Skeletal muscle satellite cell (primary cell): ENCODE measurements at regions not wholly inside any gene's neighbourhood (a gene's known extent, or its start where the extent isn't known, plus 50 kb on each side); places are given as distances from the start of the nearest gene placed in this dataset.
"Not testable (repeated sequence)": the region's sequence is repeated elsewhere in the genome, so short reads cannot be mapped to it uniquely, and the experiment has no call there.

Source experiments
- H3K27me3 ChIP-seq: 2 replicates; pipeline ENCODE4 v1.7.0; 2013; ENCODE audit warnings: low read length; ENCODE audit not compliant: control insufficient read depth, insufficient read depth
- H3K36me3 ChIP-seq: 2 replicates; pipeline ENCODE4 v1.7.0; 2013; ENCODE audit warnings: mild to moderate bottlenecking, control low read depth, low read length; ENCODE audit not compliant: insufficient read depth
- H3K4me1 ChIP-seq: 2 replicates; pipeline ENCODE4 v1.7.0; 2013; ENCODE audit warnings: low read length; ENCODE audit not compliant: control insufficient read depth, insufficient read depth
- H3K4me2 ChIP-seq: 2 replicates; pipeline ENCODE4 v1.7.0; 2013; ENCODE audit warnings: mild to moderate bottlenecking, low read length
- H3K4me3 ChIP-seq: 2 replicates; pipeline ENCODE4 v1.7.0; 2013; ENCODE audit warnings: low read length
- H3K9ac ChIP-seq: 2 replicates; pipeline ENCODE4 v1.7.0; 2013; ENCODE audit warnings: mild to moderate bottlenecking, low read depth, low read length, moderate library complexity
- H3K9me3 ChIP-seq: replicated peaks from 2 replicates; pipeline ENCODE4 v1.7.0; 2013; ENCODE audit warnings: mild to moderate bottlenecking, control low read depth, low read length

DNA sequence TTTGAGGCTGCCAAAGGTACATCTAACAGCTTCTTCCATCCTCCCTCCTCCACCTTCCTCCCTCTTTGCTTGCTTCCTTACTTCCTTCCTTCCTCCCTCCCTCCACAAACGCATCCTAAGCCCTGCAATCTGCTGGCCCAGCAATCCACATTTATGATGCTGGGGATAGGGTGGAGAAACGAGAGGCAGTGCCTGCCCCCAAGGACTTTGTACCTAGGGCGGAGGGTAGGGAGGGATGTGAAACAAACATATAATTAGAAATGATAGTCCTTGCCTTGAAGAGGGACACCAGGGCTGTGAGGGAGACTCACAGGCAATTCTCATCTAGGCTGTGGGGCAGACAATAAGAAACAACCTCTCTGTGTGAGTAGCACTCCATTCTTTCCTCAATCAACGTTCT is 188.3 kb downstream of the ANKRD30B start:
- H3K36me3 ChIP-seq, result no peaks in the 10 kb centered on the region
- H3K9ac ChIP-seq, result no peak overlapping the region
- no peaks in the 10 kb centered on the region for H3K4me1 ChIP-seq
- H3K9me3 ChIP-seq, result no peaks in the 10 kb centered on the region
- no peak overlapping the region for H3K4me2 ChIP-seq
- H3K27me3 ChIP-seq, result no peaks in the 10 kb centered on the region
- H3K4me3 ChIP-seq, result no peak overlapping the region

DNA sequence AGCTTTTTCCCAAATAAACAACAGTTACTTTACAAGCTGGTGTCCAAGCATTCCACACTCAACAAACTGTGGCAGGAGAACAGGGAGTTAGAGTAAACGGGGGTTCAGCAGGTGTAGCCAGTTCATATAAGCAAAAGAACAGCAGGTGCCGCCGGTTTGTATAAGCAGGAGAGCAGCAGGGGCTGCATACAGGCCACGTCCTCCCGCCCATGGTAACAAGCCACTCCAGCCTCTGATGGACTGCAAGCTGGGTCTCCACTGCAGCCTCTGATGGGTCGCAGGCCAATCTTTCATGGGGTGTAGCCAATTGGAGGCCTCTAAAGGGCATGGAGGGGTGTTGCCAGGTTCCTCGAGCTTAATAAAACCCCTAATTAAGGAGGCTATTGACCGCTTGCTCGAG is 189.3 kb downstream of the ANKRD30B start:
- Histone ChIP-seq H3K4me1 (no peaks in the 10 kb centered on the region), H3K4me3 (no peak overlapping the region), H3K36me3 (no peaks in the 10 kb centered on the region), H3K4me2 (no peak overlapping the region), H3K9me3 (no peaks in the 10 kb centered on the region), H3K9ac (no peak overlapping the region), H3K27me3 (no peaks in the 10 kb centered on the region)

DNA sequence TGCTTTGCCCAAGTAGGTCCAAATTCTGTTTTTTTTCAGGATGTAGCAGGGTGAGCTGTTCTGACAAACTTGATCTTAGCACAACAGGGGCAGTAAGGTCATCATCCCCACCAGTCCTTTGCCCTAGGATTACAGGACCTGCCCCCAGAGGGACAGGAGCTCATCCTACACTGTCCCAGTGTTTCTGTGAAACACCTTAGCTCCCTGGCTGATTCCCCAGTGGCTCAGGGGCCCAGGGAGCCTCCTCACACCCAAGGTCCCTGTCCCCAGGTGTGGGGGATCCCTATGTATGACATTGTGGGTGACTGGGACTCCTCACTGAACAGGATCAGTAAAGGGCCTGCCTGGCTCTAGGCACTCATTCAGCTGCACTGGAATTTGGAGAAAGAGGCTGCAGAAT is 191.2 kb downstream of the ANKRD30B start:
- Histone ChIP-seq H3K9me3 (no peaks in the 10 kb centered on the region), H3K9ac (no peak overlapping the region), H3K4me3 (no peak overlapping the region), H3K4me1 (no peaks in the 10 kb centered on the region), H3K4me2 (no peak overlapping the region), H3K36me3 (no peaks in the 10 kb centered on the region), H3K27me3 (no peaks in the 10 kb centered on the region)

- not testable (repeated sequence) for H3K4me3 ChIP-seq, H3K4me1 ChIP-seq, H3K4me2 ChIP-seq, H3K36me3 ChIP-seq, H3K9ac ChIP-seq, H3K9me3 ChIP-seq, H3K27me3 ChIP-seq
Measured at GRCh38 chr18:14940106-14940505, 192.1 kb downstream of the ANKRD30B start.

- Histone ChIP-seq H3K9ac (no peak overlapping the region), H3K4me2 (no peak overlapping the region), H3K4me1 (no peaks in the 10 kb centered on the region), H3K36me3 (no peaks in the 10 kb centered on the region), H3K27me3 (no peaks in the 10 kb centered on the region), H3K4me3 (no peak overlapping the region), H3K9me3 (no peaks in the 10 kb centered on the region)
Measured at GRCh38 chr18:14940735-14941134, 192.8 kb downstream of the ANKRD30B start.

GRCh38 chr18:14941256-14941655 is 193.3 kb downstream of the ANKRD30B start:
- no peaks in the 10 kb centered on the region for H3K36me3 ChIP-seq
- H3K9me3 ChIP-seq, result no peaks in the 10 kb centered on the region
- no peaks in the 10 kb centered on the region for H3K4me1 ChIP-seq
- no peaks in the 10 kb centered on the region for H3K27me3 ChIP-seq
- H3K4me2 ChIP-seq, result no peak overlapping the region
- H3K4me3 ChIP-seq, result no peak overlapping the region
- no peak overlapping the region for H3K9ac ChIP-seq

DNA sequence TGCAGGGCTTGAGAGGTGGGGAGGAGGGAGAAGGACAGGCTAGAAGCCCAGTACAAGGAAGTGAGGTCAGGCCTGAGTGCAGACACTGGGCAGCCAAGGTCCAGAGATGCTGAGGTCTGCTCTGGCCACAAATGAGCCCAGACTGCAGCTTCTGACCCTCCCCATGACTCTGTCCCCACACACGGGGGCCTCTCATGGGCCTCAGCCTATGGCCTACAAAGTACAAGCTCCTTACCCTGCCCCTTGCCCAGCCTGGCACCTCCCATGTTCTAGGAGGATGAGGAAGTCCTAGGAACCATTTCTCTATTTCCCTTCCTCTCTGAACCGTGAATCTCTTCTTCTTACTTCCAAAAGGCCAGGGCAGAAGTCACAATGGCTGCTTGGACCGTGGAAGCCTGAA is 193.8 kb downstream of the ANKRD30B start:
- Histone ChIP-seq H3K4me1 (no peaks in the 10 kb centered on the region), H3K4me2 (no peak overlapping the region), H3K36me3 (no peaks in the 10 kb centered on the region), H3K27me3 (no peaks in the 10 kb centered on the region), H3K4me3 (no peak overlapping the region), H3K9me3 (no peaks in the 10 kb centered on the region), H3K9ac (no peak overlapping the region)

- Histone ChIP-seq H3K36me3 (no peaks in the 10 kb centered on the region), H3K4me1 (no peaks in the 10 kb centered on the region), H3K27me3 (no peaks in the 10 kb centered on the region), H3K4me3 (no peak overlapping the region), H3K9ac (no peak overlapping the region), H3K9me3 (no peaks in the 10 kb centered on the region), H3K4me2 (no peak overlapping the region)
Measured at GRCh38 chr18:14942275-14942674, 194.3 kb downstream of the ANKRD30B start.

DNA sequence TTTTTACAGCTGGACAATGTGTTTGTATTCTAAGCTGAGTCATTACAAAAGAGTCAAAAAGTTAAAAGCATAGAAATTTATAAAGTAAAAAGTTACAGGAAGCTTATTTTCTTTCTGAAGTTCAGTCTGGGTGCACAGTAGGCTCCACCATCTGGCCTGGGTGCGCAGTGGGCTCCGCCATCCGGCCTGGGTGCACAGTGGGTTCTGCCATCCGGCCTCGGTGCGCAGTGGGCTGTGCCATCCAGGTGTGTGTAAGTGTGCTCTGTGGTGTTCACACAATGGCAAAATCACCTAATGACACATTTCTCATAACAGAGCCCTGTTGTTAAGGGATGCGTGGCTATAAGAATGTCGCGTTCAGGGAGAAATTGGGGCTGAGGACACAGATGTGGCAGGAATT is 195.5 kb downstream of the ANKRD30B start:
- Histone ChIP-seq H3K4me3 (no peak overlapping the region), H3K4me1 (no peaks in the 10 kb centered on the region), H3K4me2 (no peak overlapping the region), H3K36me3 (no peaks in the 10 kb centered on the region), H3K9ac (no peak overlapping the region), H3K9me3 (no peaks in the 10 kb centered on the region), H3K27me3 (no peaks in the 10 kb centered on the region)

DNA sequence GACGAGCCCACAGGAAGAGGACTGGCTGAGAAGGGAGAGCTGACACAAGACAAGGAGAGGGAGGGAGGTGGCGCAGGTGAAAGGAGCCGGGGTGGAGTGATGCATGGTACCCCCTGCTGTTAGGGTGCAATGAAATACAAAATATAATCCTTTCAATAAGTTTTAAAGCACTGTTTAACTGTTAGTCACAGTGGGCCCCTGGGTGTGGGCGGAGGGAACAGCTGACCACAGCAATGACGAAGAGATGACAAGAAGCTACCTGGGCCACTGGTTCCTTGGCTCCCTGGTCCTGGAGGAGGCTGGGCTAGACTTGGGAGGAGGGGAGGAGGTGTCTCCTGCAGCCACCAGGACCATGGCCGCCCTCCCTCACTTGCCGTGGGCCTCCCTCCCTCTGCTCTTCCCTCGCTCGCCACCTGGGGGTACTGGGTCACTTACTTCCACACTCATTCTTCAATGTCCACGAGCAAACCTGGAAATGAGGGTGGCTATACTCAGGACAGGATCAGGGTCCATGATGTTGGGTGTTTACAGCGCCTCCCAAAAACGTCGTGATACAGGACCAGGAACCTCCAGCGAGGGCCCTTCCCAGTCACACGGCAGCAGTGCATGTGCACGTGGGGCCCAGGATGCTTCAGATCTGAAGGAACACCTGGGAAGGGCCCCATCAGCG is 196.1 kb downstream of the ANKRD30B start:
- no peaks in the 10 kb centered on the region for H3K27me3 ChIP-seq
- H3K9me3 ChIP-seq, result no peaks in the 10 kb centered on the region
- H3K4me2 ChIP-seq, result no peak overlapping the region
- H3K36me3 ChIP-seq, result no peaks in the 10 kb centered on the region
- no peak overlapping the region for H3K4me3 ChIP-seq
- H3K9ac ChIP-seq, result no peak overlapping the region
- H3K4me1 ChIP-seq, result no peaks in the 10 kb centered on the region

DNA sequence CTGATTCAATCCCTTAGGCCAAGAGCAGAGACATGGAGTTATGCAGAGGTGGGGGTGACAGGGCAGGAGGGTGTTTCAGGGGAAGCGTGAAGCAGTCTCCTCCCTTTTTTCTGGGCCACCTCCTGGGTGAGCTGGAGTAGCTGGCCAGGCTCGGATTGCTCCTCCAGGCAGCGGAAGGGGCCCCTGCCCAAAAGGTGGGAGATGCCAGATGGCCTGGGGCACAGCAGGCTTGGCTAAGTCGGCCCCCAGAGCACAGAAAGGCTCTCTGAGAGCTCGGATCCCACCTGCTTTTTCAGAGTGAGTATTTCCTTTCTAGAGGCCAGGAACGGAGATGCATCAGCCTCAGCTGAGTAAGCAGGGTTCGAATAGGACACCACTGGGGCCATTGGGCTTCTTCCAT is 196.9 kb downstream of the ANKRD30B start:
- H3K4me3 ChIP-seq, result no peak overlapping the region
- no peak overlapping the region for H3K4me2 ChIP-seq
- no peaks in the 10 kb centered on the region for H3K9me3 ChIP-seq
- H3K9ac ChIP-seq, result no peak overlapping the region
- no peaks in the 10 kb centered on the region for H3K36me3 ChIP-seq
- H3K27me3 ChIP-seq, result no peaks in the 10 kb centered on the region
- H3K4me1 ChIP-seq, result no peaks in the 10 kb centered on the region

GRCh38 chr18:14945286-14945685 is 197.3 kb downstream of the ANKRD30B start:
- H3K9ac ChIP-seq, result no peak overlapping the region
- H3K36me3 ChIP-seq, result no peaks in the 10 kb centered on the region
- no peaks in the 10 kb centered on the region for H3K9me3 ChIP-seq
- no peaks in the 10 kb centered on the region for H3K27me3 ChIP-seq
- no peaks in the 10 kb centered on the region for H3K4me1 ChIP-seq
- H3K4me3 ChIP-seq, result no peak overlapping the region
- no peak overlapping the region for H3K4me2 ChIP-seq
